ENCODE measurements at regions not wholly inside any gene's neighbourhood (a gene's known extent, or its start where the extent isn't known, plus 50 kb on each side); places are given as distances from the start of the nearest gene placed in this dataset.

DNA sequence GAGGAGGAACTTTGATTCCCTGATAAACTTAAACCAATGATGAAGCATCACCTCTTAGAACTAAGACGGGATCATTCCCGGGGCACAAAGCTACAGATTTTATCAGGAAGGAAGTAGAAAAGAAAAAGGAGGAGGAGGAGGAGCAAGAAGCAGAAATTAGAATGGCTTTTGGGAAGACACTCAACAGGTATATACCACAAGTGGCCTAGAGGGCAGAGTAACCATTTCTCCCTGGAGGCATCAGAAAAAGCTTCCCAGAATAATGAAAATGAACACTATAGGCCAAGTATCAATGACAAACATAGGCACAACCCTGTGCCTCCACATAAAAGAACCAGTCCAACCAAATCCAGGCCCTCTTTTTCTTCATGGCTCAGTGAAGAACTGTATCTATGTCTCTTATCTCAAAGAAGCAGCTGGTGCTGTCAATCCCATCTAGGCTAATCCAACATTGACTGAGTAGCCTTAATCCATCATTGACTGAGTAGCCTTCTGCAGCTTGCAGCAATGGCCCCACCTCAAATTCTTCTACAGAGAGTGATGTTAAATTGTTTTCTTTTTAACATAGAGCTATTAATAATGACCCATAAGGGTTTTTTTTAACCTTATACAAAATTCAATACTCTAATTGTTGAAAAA is 178.8 kb upstream of the KIF2A start:
- DNase-seq, result no peak

DNA sequence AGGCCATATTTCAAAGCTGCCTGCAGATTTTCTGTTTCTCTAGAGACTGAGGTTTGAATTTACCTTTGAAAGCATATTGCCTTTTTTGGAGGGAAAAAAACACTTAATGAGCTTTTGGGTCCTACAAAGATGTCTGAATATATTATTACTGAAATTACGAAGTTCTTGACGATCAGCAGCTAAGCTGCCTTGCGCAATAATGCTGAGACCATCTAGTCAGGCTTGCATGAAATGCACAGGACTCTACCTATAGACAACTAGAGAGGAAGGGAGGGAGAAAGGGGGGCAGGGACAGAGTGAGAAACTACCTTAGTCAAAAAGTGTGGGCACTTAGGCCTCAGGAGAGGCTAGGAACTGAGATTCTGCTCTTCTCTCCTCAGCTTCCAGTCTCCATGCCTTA is 175.9 kb upstream of the KIF2A start:
- no peak for DNase-seq

GRCh38 chr5:62132276-62132675 is 173.7 kb upstream of the KIF2A start:
- DNase-seq, result no peak

DNA sequence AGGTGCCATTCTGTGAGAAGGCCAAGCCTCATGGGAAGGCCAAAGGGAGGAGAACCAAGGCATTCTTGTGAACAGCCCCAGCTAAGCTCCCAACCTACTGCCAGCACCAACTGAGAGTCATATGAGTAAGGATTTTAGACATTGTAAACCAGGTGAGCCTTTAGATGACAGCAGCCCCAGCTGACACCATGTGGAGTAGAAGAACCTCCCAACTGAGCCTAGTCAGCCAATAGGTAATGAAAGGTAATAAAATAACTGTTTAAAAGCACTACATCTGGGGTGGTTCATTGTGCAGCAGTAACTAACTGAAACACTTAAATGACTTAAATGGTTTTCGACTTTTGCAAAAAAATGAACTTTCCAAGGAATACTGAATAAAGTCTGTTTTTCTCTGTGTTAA is 172.6 kb upstream of the KIF2A start:
- no peak for DNase-seq

- no peak for DNase-seq
Measured at GRCh38 chr5:62134811-62135210, 171.2 kb upstream of the KIF2A start.

DNA sequence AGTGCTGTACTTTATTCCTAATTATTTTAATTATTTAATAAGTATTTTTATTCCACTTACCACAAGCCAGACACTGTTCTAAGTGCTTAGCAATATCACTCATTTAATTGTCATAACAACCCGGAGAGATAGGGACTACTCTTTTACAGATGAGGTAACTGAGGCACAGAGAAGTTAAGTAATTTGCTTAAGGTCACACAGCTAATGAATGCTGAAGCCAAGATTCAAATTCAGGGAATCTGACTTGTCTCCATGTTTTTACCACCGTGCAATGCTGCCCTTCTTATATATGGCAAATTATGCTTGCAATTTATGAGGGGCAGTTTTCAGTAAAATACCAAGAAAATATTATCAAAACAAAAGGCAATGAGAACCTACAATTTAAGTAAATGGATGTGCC is 168.4 kb upstream of the KIF2A start:
- no peak for DNase-seq

DNA sequence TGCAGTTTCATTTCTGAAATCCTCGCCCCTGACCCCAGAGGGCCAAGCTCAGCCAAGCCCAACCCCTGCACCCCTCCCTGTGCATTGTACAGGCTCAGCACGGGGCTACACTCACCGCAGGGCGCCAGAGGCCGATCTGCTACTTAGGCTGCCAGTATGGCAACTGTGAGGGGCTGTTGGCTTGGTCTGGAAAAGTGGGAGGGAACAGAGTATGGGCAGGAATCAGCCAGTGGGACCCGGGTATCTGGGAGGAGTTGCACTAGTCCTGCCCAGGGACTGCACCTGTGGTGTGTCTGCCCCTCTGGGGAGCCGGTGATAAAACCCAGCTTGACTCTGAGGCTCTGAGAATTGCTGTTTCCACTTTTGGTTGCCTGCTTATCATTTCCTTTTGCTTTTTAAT is 167.4 kb upstream of the KIF2A start:
- DNase-seq, result no peak

GRCh38 chr5:62139741-62140140 is 166.3 kb upstream of the KIF2A start:
- DNase-seq, result no peak

DNA sequence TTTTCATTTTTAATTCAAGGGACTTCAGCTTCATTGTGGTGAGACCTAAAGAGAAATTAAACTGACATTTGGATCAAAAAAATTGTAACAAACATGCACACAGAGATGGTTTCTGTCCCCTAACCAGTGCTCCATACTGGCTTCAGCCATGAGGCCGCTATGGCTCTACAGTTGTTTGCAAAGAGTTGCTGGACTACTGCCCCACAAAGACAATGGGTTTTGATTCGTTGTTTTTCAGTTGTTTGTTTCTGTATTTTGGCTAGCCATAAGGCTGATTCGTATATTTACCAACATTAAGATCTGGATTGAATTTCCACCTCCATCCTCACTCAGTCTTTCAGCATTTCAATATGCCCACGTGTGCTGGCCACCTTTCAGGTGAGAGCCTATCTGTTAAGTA is 163.7 kb upstream of the KIF2A start:
- no peak for DNase-seq

DNA sequence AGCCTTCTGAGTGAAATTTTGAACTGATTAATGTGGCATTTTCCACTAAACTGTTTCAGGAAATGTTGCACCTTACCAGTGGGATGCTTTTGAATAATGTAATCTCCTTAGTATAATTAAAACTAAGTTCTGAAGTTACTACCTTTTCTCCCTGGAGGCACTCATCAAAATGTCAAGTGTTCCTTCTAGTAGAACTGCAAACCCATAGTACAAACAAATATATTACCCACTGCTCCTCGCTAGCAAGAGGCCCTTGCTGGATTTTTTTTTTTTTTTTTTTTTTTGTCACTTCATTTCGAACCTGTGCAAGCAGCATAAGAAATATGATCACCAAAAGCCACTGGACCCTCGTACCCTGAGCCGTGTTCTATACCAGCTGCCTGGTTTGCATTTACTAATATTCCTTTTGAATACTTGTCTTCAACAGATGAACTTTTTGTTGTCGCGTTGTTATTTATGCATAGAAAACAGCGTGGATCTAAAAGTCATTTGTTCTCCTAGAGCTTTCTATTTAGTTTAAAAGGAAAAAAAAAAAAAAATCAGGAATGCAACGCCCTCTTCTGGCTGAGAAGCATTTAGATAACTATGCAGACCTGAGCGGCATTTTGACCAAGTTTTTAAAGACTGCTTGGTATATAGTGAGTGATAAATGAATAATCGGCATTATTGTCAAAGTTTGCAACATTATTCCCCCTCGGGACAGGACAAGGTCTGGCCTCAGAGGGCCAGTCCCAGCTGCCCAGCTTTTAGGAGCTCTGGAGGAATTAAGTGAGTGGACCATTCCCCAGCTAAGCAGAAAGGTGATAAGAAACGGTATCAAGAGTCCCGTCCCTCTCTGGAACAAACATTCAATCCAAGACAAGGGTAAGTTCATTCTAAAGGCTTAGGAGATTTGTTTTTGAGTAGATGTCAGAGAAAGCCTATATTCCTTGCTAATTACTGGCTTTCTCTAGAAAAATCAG is 162.5 kb upstream of the KIF2A start:
- DNase-seq, result no peak

- no peak for DNase-seq
Measured at GRCh38 chr5:62144401-62145022, 161.5 kb upstream of the KIF2A start.

DNA sequence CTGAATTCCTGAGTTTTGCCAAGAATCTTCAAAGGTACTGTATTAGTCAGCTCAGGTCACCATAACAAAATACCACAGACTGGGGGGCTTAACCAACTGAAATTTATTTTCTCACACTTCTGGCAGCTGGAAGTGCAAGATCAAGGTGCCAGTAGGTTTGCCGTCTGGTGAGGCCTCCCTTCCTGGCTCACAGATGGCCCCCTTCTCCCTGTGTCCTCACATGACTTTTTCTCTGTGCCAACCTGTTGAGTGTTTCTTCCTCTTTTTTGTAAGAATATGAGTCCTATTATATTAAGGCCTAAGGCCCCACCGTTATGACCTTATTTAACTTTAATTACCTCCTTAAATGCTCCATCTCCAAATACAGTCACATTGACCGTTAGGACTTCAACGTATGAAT is 156.1 kb upstream of the KIF2A start:
- DNase-seq, result no peak

DNA sequence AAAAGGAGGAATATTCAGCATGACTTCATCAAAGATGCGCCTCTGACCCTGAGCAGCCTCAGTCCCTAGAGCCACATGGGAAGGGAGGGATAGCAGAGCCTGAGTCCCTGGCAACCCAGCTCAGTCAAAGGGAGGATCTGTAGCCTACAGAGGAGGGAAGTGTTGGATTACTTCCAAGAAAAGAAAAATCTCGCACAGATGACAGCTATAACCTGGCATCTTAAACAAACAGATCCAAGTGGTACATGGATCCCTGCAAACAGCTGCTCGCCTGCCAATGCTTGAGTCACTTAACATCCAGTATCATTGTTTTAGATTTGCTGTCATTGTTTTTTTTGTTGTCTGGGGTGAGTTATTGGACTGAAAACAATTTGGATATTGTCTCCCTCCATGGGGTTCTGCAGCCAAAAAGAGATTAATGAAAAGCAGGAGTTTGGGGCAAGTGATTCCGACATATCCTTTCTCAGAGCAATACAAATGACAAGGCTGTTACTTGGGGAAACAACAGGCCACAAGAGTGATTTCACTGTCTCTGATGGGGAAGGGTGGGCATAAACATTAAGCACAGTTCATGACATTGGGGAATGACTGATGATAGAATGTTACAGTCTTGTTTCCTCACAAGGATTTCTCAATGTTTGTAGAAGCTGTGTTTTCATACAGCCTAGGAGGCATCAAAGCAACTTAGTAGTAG is 153.5 kb upstream of the KIF2A start:
- no peak for DNase-seq

- no peak for DNase-seq
Measured at GRCh38 chr5:62154758-62155157, 151.2 kb upstream of the KIF2A start.

DNA sequence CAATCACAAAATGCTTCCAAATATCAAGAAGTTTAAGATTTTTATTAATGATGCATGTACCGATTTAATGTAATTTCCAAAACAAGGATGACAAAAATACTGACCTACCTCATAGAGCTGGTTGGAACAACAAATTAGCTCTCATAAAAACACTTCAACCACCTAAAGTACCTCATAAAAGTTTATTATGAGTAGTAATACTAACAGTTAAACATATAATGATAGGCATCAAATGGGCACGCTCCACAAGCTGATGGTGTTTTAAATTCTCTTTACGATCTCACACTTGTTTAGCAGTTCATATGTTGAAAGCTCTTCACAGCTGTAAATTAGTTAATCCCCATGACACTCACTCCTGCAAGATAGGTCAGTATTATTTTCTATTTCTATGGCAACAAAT is 150.0 kb upstream of the KIF2A start:
- no peak for DNase-seq

DNA sequence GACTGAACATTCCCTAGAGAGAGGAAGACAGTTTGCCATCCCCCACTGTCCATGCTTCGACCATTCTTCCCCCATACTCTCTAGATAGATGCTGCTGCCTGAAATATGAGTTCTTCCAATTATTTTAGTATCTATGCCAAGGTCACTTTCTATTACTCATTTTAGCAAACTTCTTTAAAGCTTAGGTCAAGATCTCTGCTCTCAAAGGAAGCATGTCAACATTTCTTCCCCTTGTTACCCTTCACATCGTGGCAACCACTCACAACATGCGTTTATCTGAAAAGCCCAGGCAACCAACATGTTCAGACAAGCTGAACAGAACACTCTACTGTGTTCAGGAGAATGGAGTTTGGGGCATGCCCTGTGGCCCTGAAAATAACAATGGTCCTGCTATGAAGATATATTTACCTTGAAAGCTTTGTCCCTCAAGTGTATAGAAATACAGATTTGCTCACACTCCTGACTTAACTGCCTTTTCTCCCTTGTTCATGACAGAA is 138.4 kb upstream of the KIF2A start:
- DNase-seq, result no peak

- no peak for DNase-seq
Measured at GRCh38 chr5:62168506-62169281, 137.3 kb upstream of the KIF2A start.

GRCh38 chr5:62178258-62178657 is 127.7 kb upstream of the KIF2A start:
- DNase-seq, result no peak

DNA sequence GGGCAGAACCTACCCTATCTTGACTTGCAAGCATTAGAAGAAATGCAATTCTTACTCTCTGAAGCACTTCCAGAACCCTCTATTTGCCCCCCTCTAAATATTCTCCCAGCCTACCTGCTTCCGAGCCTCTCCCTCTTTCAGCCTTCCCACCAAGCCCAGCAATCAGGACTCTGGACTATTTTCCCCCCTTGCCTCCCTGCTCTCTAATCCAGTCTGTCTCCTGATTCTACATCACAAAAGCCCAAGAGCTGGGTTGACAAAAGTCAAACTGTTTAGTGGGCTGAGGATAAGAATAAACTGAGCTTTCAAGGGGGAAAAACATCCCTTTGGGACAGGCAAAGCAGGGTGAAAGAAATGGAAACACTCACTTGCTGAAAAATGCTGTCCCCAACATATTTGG is 123.2 kb upstream of the KIF2A start:
- no peak for DNase-seq

GRCh38 chr5:62183727-62184126 is 122.3 kb upstream of the KIF2A start:
- DNase-seq, result no peak

- DNase-seq, result no peak
Measured at GRCh38 chr5:62184444-62184843, 121.6 kb upstream of the KIF2A start.

GRCh38 chr5:62190173-62190572 is 115.8 kb upstream of the KIF2A start:
- DNase-seq, result no peak

Data from activated T-cell treated with anti-CD3 and anti-CD28 coated beads, Interleukin-2, amount 50 U/mL, for 1 hour (primary cell).